ENCODE measurements at regions not wholly inside any gene's neighbourhood (a gene's known extent, or its start where the extent isn't known, plus 50 kb on each side); places are given as distances from the start of the nearest gene placed in this dataset.

GRCh38 chr6:168746643-168747042, 305.7 kb downstream of the SMOC2 start:
- TF ChIP-seq POLR2A (IDR thresholded peaks at IDR 0.05) (no peak), EP300 (IDR thresholded peaks at IDR 0.05) (no peak), POLR2AphosphoS5 (IDR thresholded peaks at IDR 0.05) (no peak)
- TF ChIP-seq, protein P1, sequence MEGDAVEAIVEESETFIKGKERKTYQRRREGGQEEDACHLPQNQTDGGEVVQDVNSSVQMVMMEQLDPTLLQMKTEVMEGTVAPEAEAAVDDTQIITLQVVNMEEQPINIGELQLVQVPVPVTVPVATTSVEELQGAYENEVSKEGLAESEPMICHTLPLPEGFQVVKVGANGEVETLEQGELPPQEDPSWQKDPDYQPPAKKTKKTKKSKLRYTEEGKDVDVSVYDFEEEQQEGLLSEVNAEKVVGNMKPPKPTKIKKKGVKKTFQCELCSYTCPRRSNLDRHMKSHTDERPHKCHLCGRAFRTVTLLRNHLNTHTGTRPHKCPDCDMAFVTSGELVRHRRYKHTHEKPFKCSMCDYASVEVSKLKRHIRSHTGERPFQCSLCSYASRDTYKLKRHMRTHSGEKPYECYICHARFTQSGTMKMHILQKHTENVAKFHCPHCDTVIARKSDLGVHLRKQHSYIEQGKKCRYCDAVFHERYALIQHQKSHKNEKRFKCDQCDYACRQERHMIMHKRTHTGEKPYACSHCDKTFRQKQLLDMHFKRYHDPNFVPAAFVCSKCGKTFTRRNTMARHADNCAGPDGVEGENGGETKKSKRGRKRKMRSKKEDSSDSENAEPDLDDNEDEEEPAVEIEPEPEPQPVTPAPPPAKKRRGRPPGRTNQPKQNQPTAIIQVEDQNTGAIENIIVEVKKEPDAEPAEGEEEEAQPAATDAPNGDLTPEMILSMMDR (IDR thresholded peaks at IDR 0.05): no peak
- no peak for DNase-seq
- no peaks in the 10 kb centered on the region for H3K27me3 ChIP-seq
- H3K36me3 ChIP-seq: no peaks in the 10 kb centered on the region
- H3K4me1 ChIP-seq: peaks cover 0 to 7% (median 5%) of the 10 kb centered on the region in 4 donors
- H3K9me3 ChIP-seq: no peaks in the 10 kb centered on the region
- no peak overlapping the region for H3K27ac ChIP-seq
- WGBS, 5 donors: 63 to 78% (median 66%) methylated on average over 1 of the region's 1 CpG
- H3K4me3 ChIP-seq: no peak overlapping the region
- intact Hi-C loops (cut with DNase I; ENCODE audit: low total_unique reads): no loop called here

DNA sequence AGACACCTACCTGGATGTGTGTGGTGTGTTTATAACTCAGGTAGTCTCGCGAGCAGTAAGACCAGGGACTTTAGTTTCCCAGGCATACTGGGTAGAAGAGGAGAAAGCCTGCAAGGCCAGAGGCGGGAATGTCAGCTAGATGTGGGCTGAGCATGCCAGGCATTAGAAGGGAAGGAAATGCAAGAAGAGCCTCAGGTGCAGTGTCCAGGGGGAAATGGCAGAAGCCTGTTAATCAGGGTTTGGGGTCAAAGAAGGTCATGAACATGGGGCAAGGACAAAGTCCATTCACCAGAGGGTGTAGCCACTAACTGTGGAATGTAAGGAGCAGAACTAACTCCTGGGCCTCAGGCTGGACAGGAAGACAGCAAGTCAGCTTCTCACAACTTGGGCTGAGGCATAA, 305.0 kb downstream of the SMOC2 start:
- Histone ChIP-seq H3K27ac (no peak overlapping the region), H3K4me3 (no peak overlapping the region), H3K27me3 (no peaks in the 10 kb centered on the region), H3K4me1 (peaks cover 0 to 7% (median 5%) of the 10 kb centered on the region in 4 donors), H3K36me3 (no peaks in the 10 kb centered on the region), H3K9me3 (no peaks in the 10 kb centered on the region)
- intact Hi-C loops (cut with DNase I; ENCODE audit: low total_unique reads): no loop called here
- TF ChIP-seq EP300 (IDR thresholded peaks at IDR 0.05): no peak
- TF ChIP-seq POLR2AphosphoS5 (IDR thresholded peaks at IDR 0.05): no peak
- TF ChIP-seq POLR2A (IDR thresholded peaks at IDR 0.05): no peak
- TF ChIP-seq, protein P1 (IDR thresholded peaks at IDR 0.05): no peak
- 67 to 92% (median 74%) methylated on average over 3 of the region's 3 CpGs for WGBS, 5 donors
- DNase-seq: no peak

- Histone ChIP-seq H3K27ac (no peak overlapping the region), H3K27me3 (no peaks in the 10 kb centered on the region), H3K36me3 (no peaks in the 10 kb centered on the region), H3K4me3 (no peak overlapping the region), H3K4me1 (peaks cover 0 to 7% (median 5%) of the 10 kb centered on the region in 4 donors), H3K9me3 (no peaks in the 10 kb centered on the region)
- DNase-seq: no peak
- intact Hi-C loops (cut with DNase I; ENCODE audit: low total_unique reads): no loop called here
- TF ChIP-seq, protein P1 (IDR thresholded peaks at IDR 0.05): no peak
- no peak for TF ChIP-seq POLR2AphosphoS5 (IDR thresholded peaks at IDR 0.05)
- TF ChIP-seq EP300 (IDR thresholded peaks at IDR 0.05): no peak
- 57 to 81% (median 79%) methylated on average over 3 of the region's 3 CpGs for WGBS, 5 donors
Measured at GRCh38 chr6:168744861-168745260, 303.9 kb downstream of the SMOC2 start.

DNA sequence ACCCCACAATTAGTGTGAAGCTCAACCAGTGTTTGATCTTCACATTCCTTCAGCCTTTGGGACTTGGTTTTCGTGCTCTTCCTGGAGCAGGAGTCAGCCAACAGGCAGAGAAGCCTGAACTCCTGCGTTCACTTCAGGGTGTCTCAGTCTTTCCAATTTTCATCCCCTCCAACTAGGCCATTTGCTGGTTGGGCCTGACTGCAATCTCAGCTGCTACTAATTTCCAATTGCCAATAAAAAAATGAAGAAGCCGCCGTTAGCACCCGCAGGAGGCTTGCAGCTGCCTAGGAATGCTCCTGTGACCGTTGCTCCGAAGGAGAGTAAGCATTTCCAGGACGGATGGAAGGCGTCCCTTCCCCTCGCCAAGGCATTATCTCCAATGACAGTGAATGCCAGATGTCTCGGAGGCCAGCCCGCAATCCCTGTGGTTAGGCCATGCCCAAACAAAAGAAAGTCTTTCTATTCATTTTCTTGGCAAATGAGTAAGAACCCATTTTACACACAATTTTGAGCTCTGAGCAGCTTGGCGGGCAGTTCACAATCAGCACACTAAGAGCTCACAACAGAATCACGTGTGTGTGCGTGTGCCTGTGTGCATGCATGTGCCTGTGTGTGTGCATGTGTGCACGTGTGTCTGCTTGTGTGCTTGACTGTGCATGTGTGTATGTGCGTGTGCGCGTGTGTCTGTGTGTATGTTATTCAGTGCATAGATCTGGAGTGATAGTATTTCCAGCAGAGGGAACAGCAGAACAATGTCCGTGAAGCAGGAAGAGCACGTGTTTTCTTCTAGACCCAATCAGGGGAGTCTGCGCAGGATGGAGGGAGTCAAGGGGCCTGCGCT, 301.2 kb downstream of the SMOC2 start:
- H3K36me3 ChIP-seq: no peaks in the 10 kb centered on the region
- peaks cover 0 to 7% (median 5%) of the 10 kb centered on the region in 4 donors for H3K4me1 ChIP-seq
- intact Hi-C loops (cut with DNase I; ENCODE audit: low total_unique reads): no loop called here
- H3K4me3 ChIP-seq: no peak overlapping the region
- no peaks in the 10 kb centered on the region for H3K27me3 ChIP-seq
- H3K27ac ChIP-seq: no peak overlapping the region
- DNase-seq: no peak
- no peak for TF ChIP-seq EP300 (IDR thresholded peaks at IDR 0.05)
- TF ChIP-seq, protein P1 (IDR thresholded peaks at IDR 0.05): no peak
- H3K9me3 ChIP-seq: peaks cover 0 to 7% (median 3%) of the 10 kb centered on the region in 4 donors
- WGBS, 5 donors: 76 to 87% (median 81%) methylated on average over 20 to 23 of the region's 23 CpGs

All from stomach (tissue), 8 donors.